OCI-LY7 (cell line): ENCODE measurements at regions not wholly inside any gene's neighbourhood (a gene's known extent, or its start where the extent isn't known, plus 50 kb on each side); places are given as distances from the start of the nearest gene placed in this dataset.

Source experiments
- BruUV-seq: library from RNA; stranded (reverse); fragments of 400-500 nt; replicated peaks from 2 replicates; lab custom pipeline; 2021; lab: Mats Ljungman, UMichigan
- CTCF ChIA-PET: fragments of 300-600 bp; sonication (Branson Sonifier 250); formaldehyde crosslinking; loops from one replicate; lab custom pipeline; 2022; ENCODE audit warnings: antibody characterized with exemption; ENCODE audit not compliant: unreplicated experiment; lab: Charles Lee
- POLR2A ChIA-PET: fragments of 300-600 bp; sonication (Branson Sonifier 250); formaldehyde crosslinking; loops from one replicate; lab custom pipeline; 2022; ENCODE audit warnings: antibody characterized with exemption; lab: Charles Lee
- DNase-seq: peaks from one replicate; pipeline ENCODE4 v3.0.0-alpha.2; 2015; ENCODE audit warnings: low spot score
- H2AFZ ChIP-seq: fragments of 200-600 bp; sonication (generic), shearing (Covaris generic); 2 replicates; pipeline ENCODE4 v1.6.1; 2014; ENCODE audit warnings: mild to moderate bottlenecking, antibody characterized with exemption, low read length, moderate library complexity
- H3K27ac ChIP-seq: fragments of 200-600 bp; sonication (generic); 2 replicates; pipeline ENCODE4 v1.5.1; 2014; ENCODE audit warnings: mixed run types, low read depth, mild to moderate bottlenecking, moderate library complexity, low read length, inconsistent platforms; ENCODE audit not compliant: poor library complexity, severe bottlenecking
- H3K36me3 ChIP-seq: fragments of 200-600 bp; sonication (generic); 2 replicates; pipeline ENCODE4 v1.6.1; 2014; ENCODE audit warnings: mild to moderate bottlenecking, antibody characterized with exemption, low read length, moderate library complexity, mixed read lengths; ENCODE audit not compliant: insufficient read depth
- H3K4me1 ChIP-seq: fragments of 200-600 bp; sonication (generic); 2 replicates; pipeline ENCODE4 v1.5.1; 2014; ENCODE audit warnings: mild to moderate bottlenecking, low read length; ENCODE audit not compliant: insufficient read depth, poor library complexity, severe bottlenecking
- H3K4me2 ChIP-seq: fragments of 200-600 bp; sonication (generic); 2 replicates; pipeline ENCODE4 v1.6.1; 2014; ENCODE audit warnings: mild to moderate bottlenecking, low read length
- H3K4me3 ChIP-seq: fragments of 200-600 bp; sonication (generic); 2 replicates; pipeline ENCODE4 v1.5.1; 2014; ENCODE audit warnings: mild to moderate bottlenecking, low read depth, low read length; ENCODE audit not compliant: poor library complexity, severe bottlenecking
- H3K79me2 ChIP-seq: fragments of 200-600 bp; sonication (generic); 2 replicates; pipeline ENCODE4 v1.6.1; 2016; ENCODE audit warnings: low read depth, mild to moderate bottlenecking, low read length, moderate library complexity, mixed read lengths; ENCODE audit not compliant: insufficient read depth
- H3K9me2 ChIP-seq: fragments of 200-600 bp; sonication (generic); 2 replicates; pipeline ENCODE4 v1.6.1; 2016; ENCODE audit warnings: mild to moderate bottlenecking, low read length, mixed read lengths; ENCODE audit not compliant: insufficient read depth
- H3K9me3 ChIP-seq: fragments of 200-600 bp; sonication (generic); 2 replicates; pipeline ENCODE4 v1.6.1; 2014; ENCODE audit warnings: mild to moderate bottlenecking, mixed run types, low read length, mixed read lengths
- H4K20me1 ChIP-seq: fragments of 200-600 bp; sonication (generic); 2 replicates; pipeline ENCODE4 v1.6.1; 2014; ENCODE audit warnings: mild to moderate bottlenecking, antibody characterized with exemption, low read length, moderate library complexity, mixed read lengths; ENCODE audit not compliant: insufficient read depth
- CTCF ChIP-seq: fragments of 200-600 bp; sonication (generic); conservative IDR thresholded peaks from 2 replicates; pipeline ENCODE4 v1.5.1; 2014; ENCODE audit warnings: mild to moderate bottlenecking, antibody characterized with exemption, low read length, moderate library complexity, mixed read lengths
- EZH2phosphoT487 ChIP-seq: fragments of 200-600 bp; sonication (generic); IDR thresholded peaks from 2 replicates; pipeline ENCODE4 v1.6.1; 2018; ENCODE audit warnings: low read depth, borderline replicate concordance, mild to moderate bottlenecking, mixed run types, antibody characterized with exemption, low read length, moderate library complexity, mixed read lengths
- intact Hi-C: fragments of 100-400 bp; cut with micrococcal nuclease; formaldehyde crosslinking; loops from one replicate; pipeline ENCODE4 v1.10.0; 2022; ENCODE audit not compliant: unreplicated experiment

GRCh38 chr12:24754690-24755638, 193.9 kb downstream of the BCAT1 start:
- intact Hi-C loops = no loop called here
- no peaks in the 10 kb centered on the region for H4K20me1 ChIP-seq
- H3K4me1 ChIP-seq = no peaks in the 10 kb centered on the region
- CTCF ChIA-PET = no interaction called here
- no peaks in the 10 kb centered on the region for H3K9me2 ChIP-seq
- POLR2A ChIA-PET = interaction anchor here (1.2 kb wide), 1 partner anchor 9 kb away, joined by 3 read pairs; no protein-coding TSS in a partner anchor
- no peak for TF ChIP-seq CTCF
- TF ChIP-seq EZH2phosphoT487 = no peak
- H3K27ac ChIP-seq = no peak overlapping the region
- H3K9me3 ChIP-seq = no peaks in the 10 kb centered on the region
- H2AFZ ChIP-seq = no peak overlapping the region
- no peak for DNase-seq
- no peaks in the 10 kb centered on the region for H3K36me3 ChIP-seq
- H3K4me3 ChIP-seq = no peak overlapping the region
- BruUV-seq = no TSS peak
- no peak overlapping the region for H3K4me2 ChIP-seq
- H3K79me2 ChIP-seq = no peaks in the 10 kb centered on the region

DNA sequence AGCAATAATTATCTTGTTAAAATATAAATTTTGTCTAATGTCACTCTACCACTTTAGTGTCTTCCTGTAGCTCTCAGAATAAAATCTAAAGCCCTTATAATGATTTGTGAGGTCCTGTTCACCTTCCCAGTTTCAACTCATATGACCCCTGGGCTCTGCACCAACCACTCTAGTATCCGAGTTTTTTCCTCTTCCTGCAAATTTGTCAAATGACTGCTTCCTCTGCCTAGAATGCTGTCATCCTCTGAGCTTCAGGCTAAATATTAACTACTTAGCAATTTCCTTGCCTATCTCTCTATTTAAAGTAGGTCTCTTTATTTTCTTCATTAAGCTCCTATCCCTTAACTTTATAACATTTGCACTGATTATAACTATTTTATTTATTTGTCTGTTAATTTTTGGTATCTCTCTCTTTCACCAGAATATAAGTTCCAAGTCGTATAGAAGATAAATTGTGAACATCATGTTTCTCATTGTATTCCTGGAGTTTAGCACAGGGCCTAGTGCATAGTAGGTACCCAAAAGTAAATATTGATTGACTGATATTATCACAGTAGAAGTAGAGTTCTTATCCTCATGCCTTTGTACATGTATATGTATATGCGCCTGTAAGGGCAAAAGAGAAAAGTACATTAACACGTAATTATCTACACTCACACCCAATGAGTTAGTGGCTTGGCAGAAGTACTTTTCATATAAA, 196.0 kb downstream of the BCAT1 start:
- Histone ChIP-seq H4K20me1 (no peaks in the 10 kb centered on the region), H3K9me3 (no peaks in the 10 kb centered on the region), H3K27ac (no peak overlapping the region), H2AFZ (no peak overlapping the region), H3K9me2 (no peaks in the 10 kb centered on the region), H3K4me3 (no peak overlapping the region), H3K4me2 (no peak overlapping the region), H3K79me2 (no peaks in the 10 kb centered on the region), H3K4me1 (no peaks in the 10 kb centered on the region), H3K36me3 (no peaks in the 10 kb centered on the region)
- TF ChIP-seq EZH2phosphoT487 (no peak), CTCF (no peak)
- no TSS peak for BruUV-seq
- ChIA-PET CTCF (no interaction called here), POLR2A (interaction anchor here (0.5 to 1.0 kb wide), 3 partner anchors 18 to 31 kb away, joined by 3 read pairs; no protein-coding TSS in a partner anchor)
- intact Hi-C loops = no loop called here
- no peak for DNase-seq
